ENCODE measurements at regions not wholly inside any gene's neighbourhood (a gene's known extent, or its start where the extent isn't known, plus 50 kb on each side); places are given as distances from the start of the nearest gene placed in this dataset.

- H3K4me2 ChIP-seq, result no peak overlapping the region
- H3K9ac ChIP-seq, result no peak overlapping the region
- CTCF ChIA-PET, result interaction anchor here (1.1 kb wide), 1 partner anchor 14 kb away, joined by 3 read pairs; no protein-coding TSS in a partner anchor
- no peak overlapping the region for H3K4me3 ChIP-seq (ENCODE audit: low read depth in 2 of 2, low read length in 1 of 2)
- 98% methylated on average over 1 of the region's 1 CpG for WGBS (ENCODE audit: low lambda C conversion rate)
- H3K4me1 ChIP-seq (ENCODE audit: control insufficient read depth in 1 of 2, insufficient read depth in 2 of 2, low read depth in 1 of 2, low read length in 1 of 2), result no peaks in the 10 kb centered on the region; a peak in 1 of 4 replicates
- no peaks in the 10 kb centered on the region for H3K9me3 ChIP-seq
- no peaks in the 10 kb centered on the region for H3K36me3 ChIP-seq (replicated peaks in 1 of 2; ENCODE audit: control insufficient read depth in 1 of 2, insufficient read depth in 2 of 2, low read length in 1 of 2)
- no peak overlapping the region for H2AFZ ChIP-seq (ENCODE audit: low read depth)
- POLR2A ChIA-PET, result no interaction called here
- no peaks in the 10 kb centered on the region for H3K9me2 ChIP-seq
- H3K27ac ChIP-seq (ENCODE audit: low read depth in 2 of 2, low read length in 1 of 2), result no peak overlapping the region
- no peak for DNase-seq
- TF ChIP-seq, protein P1, sequence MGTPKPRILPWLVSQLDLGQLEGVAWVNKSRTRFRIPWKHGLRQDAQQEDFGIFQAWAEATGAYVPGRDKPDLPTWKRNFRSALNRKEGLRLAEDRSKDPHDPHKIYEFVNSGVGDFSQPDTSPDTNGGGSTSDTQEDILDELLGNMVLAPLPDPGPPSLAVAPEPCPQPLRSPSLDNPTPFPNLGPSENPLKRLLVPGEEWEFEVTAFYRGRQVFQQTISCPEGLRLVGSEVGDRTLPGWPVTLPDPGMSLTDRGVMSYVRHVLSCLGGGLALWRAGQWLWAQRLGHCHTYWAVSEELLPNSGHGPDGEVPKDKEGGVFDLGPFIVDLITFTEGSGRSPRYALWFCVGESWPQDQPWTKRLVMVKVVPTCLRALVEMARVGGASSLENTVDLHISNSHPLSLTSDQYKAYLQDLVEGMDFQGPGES (IDR thresholded peaks at IDR 0.05; ENCODE audit: low read depth, low read length), result no peak
- TF ChIP-seq EZH2phosphoT487 (IDR thresholded peaks at IDR 0.05; ENCODE audit: borderline replicate concordance, low read depth) (no peak), SIN3A (IDR thresholded peaks at IDR 0.05; ENCODE audit: borderline replicate concordance, low read depth, low read length) (no peak), ELF1 (IDR thresholded peaks at IDR 0.05) (no peak), NRF1 (IDR thresholded peaks at IDR 0.05; ENCODE audit: low read depth, low read length) (no peak), RCOR1 (IDR thresholded peaks at IDR 0.05; ENCODE audit: low read length) (no peak), ZBTB33 (IDR thresholded peaks at IDR 0.05; ENCODE audit: borderline replicate concordance, low read depth) (no peak), FOXM1 (IDR thresholded peaks at IDR 0.05; ENCODE audit: low read depth) (no peak), CTCF (IDR thresholded peaks at IDR 0.05) (no peak), CHD2 (IDR thresholded peaks at IDR 0.05; ENCODE audit: low read length, partially characterized antibody) (no peak), JUND (IDR thresholded peaks at IDR 0.05) (no peak), MXI1 (IDR thresholded peaks at IDR 0.05; ENCODE audit: low read depth, low read length) (no peak), RFX5 (IDR thresholded peaks at IDR 0.05; ENCODE audit: low read length) (no peak), FOXJ3 (CRISPR knock-in tag; IDR thresholded peaks at IDR 0.05) (no peak), TEAD4 (IDR thresholded peaks at IDR 0.05; ENCODE audit: borderline replicate concordance, insufficient read depth) (no peak), SMC3 (IDR thresholded peaks at IDR 0.05; ENCODE audit: low read depth, low read length) (no peak), TAF1 (IDR thresholded peaks at IDR 0.05; ENCODE audit: borderline replicate concordance, low read depth, low read length) (no peak), GABPA (IDR thresholded peaks at IDR 0.05; ENCODE audit: low read depth) (no peak)
- TF ChIP-seq, protein P2, sequence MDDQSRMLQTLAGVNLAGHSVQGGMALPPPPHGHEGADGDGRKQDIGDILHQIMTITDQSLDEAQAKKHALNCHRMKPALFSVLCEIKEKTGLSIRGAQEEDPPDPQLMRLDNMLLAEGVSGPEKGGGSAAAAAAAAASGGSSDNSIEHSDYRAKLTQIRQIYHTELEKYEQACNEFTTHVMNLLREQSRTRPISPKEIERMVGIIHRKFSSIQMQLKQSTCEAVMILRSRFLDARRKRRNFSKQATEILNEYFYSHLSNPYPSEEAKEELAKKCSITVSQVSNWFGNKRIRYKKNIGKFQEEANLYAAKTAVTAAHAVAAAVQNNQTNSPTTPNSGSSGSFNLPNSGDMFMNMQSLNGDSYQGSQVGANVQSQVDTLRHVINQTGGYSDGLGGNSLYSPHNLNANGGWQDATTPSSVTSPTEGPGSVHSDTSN (IDR thresholded peaks at IDR 0.05), result no peak
- TF ChIP-seq, protein P3, sequence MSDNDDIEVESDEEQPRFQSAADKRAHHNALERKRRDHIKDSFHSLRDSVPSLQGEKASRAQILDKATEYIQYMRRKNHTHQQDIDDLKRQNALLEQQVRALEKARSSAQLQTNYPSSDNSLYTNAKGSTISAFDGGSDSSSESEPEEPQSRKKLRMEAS (IDR thresholded peaks at IDR 0.05; ENCODE audit: low read depth), result no peak
- H3K27me3 ChIP-seq (ENCODE audit: insufficient read depth), result no peaks in the 10 kb centered on the region
- no peaks in the 10 kb centered on the region for H4K20me1 ChIP-seq (ENCODE audit: insufficient read depth)
- no peaks in the 10 kb centered on the region for H3F3A ChIP-seq (replicated peaks; ENCODE audit: insufficient read depth)
- no peaks in the 10 kb centered on the region for H3K79me2 ChIP-seq (ENCODE audit: insufficient read depth)
These were observed 378.3 kb downstream of the DUSP6 start for GRCh38 chr12:88973998-88974397.
